GM21717 (cell line): ENCODE measurements at regions not wholly inside any gene's neighbourhood (a gene's known extent, or its start where the extent isn't known, plus 50 kb on each side); places are given as distances from the start of the nearest gene placed in this dataset.
A peak's percentile ranks its signal among the peaks of the same experiment; 100 is the strongest.
"Not testable (repeated sequence)": the region's sequence is repeated elsewhere in the genome, so short reads cannot be mapped to it uniquely, and the experiment has no call there.

Experiments
- ATAC-seq: cut with Tn5 transposase; IDR thresholded peaks from one replicate; pipeline ENCODE4 v1.9.1; 2021; ENCODE audit warnings: mild to moderate bottlenecking, moderate library complexity; ENCODE audit not compliant: unreplicated experiment

DNA sequence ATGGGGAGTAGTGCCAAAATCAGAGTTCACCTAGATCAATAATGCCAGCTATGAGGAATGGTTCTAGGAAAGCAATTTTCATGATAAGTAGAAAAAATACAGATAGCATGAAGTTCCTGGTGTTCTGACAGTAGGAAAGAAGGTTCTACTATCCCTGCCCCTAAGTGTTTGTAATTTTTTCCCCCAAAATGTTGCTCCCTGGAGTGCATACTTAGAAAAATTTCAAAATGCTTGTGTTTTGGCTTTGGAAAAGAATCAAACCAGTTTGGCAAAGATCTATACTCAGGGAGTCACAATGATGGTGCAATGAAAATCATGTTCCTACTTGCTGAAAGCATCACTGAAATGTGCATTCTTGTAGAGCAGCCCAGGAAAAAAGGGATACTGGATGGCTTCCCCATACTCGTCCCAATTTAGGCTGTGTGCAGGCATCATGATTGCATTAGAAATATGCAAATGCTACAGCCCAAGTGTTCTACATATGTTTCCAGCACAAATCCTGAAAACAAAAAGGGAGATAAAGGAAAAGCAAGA, 74.7 kb downstream of the LPAR4 start:
- ATAC-seq, result no peak

DNA sequence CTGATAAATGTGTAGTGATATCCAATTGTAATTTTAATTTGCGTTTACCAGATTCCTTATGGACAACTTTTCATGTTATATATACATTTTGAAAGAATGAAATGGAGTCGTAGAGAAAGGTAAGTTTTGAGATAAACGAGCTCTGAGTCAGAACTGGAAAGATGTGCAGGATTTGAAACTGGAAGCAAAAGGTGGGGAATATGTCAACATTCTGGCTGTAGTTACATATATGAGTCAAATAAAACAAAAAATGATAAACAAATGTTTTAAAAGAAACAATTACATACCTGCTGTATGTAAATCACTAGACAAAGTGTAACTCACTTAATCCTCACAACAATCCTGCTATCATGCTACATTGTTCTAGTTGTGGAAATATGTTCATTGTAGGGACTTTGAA, 84.0 kb downstream of the LPAR4 start:
- no peak for ATAC-seq

DNA sequence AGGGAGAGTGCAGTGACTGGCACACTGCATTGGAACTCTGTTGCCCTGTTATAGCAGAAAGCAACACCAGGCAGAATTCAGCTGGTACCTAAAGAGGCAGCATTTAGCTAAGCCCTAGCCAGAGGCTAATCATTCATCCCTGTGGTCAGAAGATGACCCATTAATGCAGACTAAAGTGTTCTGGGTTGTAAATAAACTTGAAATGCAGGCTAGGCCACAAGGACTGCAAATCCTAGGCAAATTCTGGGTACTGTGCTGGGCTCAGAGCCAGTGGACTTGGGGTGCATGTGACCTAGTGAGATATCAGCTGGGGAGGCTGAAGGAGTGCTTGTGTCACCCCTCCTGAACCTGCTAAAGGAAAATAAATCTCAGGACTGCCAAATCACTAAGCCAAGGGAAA, 91.2 kb downstream of the LPAR4 start:
- ATAC-seq, result no peak

DNA sequence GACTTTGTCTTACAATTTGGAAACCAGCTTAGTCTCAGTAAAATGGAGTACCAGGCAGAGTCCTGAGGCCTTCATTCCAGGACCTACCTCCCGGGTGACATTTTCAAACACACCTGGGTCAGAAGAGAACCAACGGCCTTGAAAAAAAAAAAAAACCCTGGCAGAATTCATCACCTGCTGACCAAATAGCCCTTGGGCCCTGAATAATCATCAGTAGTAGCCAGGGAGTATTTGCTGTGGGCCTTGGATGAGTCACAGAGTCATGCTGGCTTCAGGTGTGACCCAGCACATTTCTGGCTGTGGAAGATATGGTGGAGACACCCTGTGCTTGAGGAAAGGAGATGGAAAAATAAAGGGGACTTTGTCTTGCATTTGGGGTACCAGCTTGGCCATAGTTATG, 92.2 kb downstream of the LPAR4 start:
- no peak for ATAC-seq

DNA sequence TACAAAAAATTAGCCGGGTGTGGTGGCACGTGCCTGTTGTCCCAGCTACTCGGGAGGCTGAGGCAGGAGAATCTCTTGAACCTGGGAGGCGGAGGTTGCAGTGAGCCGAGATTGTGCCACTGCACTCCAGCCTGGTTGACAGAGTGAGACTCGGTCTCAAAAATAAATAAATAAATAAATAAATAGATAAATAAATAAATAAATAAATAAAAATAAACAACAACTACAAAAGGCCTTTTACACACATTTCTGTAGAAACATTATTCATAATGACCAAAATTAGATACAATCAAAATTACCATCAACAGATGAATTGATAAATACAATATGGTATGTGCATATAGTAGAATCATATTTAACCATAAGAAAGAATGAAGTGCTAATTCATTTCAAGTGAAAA, 96.7 kb downstream of the LPAR4 start:
- not testable (repeated sequence) for ATAC-seq

DNA sequence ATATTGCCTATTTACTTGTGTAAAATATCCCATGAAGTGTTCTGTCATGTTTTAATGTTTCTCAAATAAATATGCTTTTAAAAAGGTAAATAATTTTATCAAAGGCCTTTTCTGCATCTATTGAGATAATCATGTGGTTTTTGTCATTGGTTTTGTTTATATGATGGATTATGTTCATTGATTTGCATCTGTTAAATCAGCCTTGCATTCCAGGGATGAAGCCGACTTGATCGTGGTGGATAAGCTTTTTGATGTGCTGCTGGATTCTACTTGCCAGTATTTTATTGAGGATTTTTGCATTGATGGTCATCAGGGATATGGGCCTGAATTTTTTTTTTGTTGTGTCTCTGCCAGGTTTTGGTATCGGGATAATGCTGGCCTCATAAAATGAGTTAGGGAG, 63.9 kb upstream of the P2RY10 start:
- not testable (repeated sequence) for ATAC-seq

DNA sequence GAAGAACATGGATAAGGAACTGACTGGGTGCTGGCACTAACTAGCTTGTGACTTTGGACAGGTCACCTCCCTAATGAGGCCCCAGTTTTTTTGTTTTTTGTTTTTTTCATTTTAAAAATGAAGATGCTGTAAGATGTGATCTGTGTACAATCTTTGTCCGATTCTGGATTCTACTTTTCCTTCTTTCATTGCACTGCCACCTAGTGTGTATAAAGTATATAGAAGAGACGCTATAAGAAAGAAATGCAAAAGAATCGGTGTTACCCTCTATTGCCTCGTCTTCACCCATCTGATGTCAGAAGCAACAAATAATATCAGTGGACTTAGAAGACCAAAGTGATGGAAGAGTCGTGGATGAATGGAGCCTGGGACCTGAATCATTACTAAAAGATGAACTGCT, 58.6 kb upstream of the P2RY10 start:
- peak; percentile 47 for ATAC-seq
